ENCODE measurements at regions not wholly inside any gene's neighbourhood (a gene's known extent, or its start where the extent isn't known, plus 50 kb on each side); places are given as distances from the start of the nearest gene placed in this dataset.

- DNase-seq = no peak
Observed at GRCh38 chr18:76252880-76253279, 242.2 kb downstream of the ZNF516 start.

- no peak for DNase-seq
Observed at GRCh38 chr18:76252139-76252538, 242.9 kb downstream of the ZNF516 start.

- DNase-seq = no peak
Observed at GRCh38 chr18:76251691-76252090, 243.4 kb downstream of the ZNF516 start.

GRCh38 chr18:76246590-76246989 lies 248.5 kb downstream of the ZNF516 start:
- no peak for DNase-seq

GRCh38 chr18:76234676-76235060 lies 260.4 kb downstream of the ZNF516 start:
- DNase-seq = no peak

- no peak for DNase-seq
Observed at GRCh38 chr18:76233876-76234675, 261.0 kb downstream of the ZNF516 start.

GRCh38 chr18:76233406-76233805 lies 261.6 kb downstream of the ZNF516 start:
- DNase-seq = no peak

GRCh38 chr18:76232779-76233178 lies 262.3 kb downstream of the ZNF516 start:
- DNase-seq = peak; percentile 24

GRCh38 chr18:76232010-76232409 lies 263.0 kb downstream of the ZNF516 start:
- no peak for DNase-seq

- no peak for DNase-seq
Observed at GRCh38 chr18:76231402-76231801, 263.6 kb downstream of the ZNF516 start.

GRCh38 chr18:76230791-76231190 lies 264.3 kb downstream of the ZNF516 start:
- no peak for DNase-seq

- DNase-seq = no peak
Observed at GRCh38 chr18:76228716-76229115, 266.3 kb downstream of the ZNF516 start.

- DNase-seq = no peak
Observed at GRCh38 chr18:76227759-76228158, 267.3 kb downstream of the ZNF516 start.

- DNase-seq = no peak
Observed at GRCh38 chr18:76223403-76223802, 271.6 kb downstream of the ZNF516 start.

- no peak for DNase-seq
Observed at GRCh38 chr18:76219023-76219422, 276.0 kb downstream of the ZNF516 start.

GRCh38 chr18:76216096-76216495 lies 278.9 kb downstream of the ZNF516 start:
- DNase-seq = no peak

- no peak for DNase-seq
Observed at GRCh38 chr18:76213991-76214390, 281.1 kb downstream of the ZNF516 start.

GRCh38 chr18:76212960-76213359 lies 282.1 kb downstream of the ZNF516 start:
- no peak for DNase-seq

GRCh38 chr18:76209597-76209996 lies 285.4 kb downstream of the ZNF516 start:
- peak; percentile 26 for DNase-seq

GRCh38 chr18:76208678-76209306 lies 286.2 kb downstream of the ZNF516 start:
- DNase-seq = no peak

- DNase-seq = no peak
Observed at GRCh38 chr18:76205906-76206305, 289.1 kb downstream of the ZNF516 start.

- no peak for DNase-seq
Observed at GRCh38 chr18:76203552-76203951, 291.5 kb downstream of the ZNF516 start.

- no peak for DNase-seq
Observed at GRCh38 chr18:76202322-76202721, 292.7 kb downstream of the ZNF516 start.

GRCh38 chr18:76195601-76196000 lies 299.4 kb downstream of the ZNF516 start:
- DNase-seq = no peak

GRCh38 chr18:76188097-76188496 lies 306.9 kb downstream of the ZNF516 start:
- DNase-seq = no peak
